Thyroid gland (tissue), 4 donors: ENCODE measurements at regions not wholly inside any gene's neighbourhood (a gene's known extent, or its start where the extent isn't known, plus 50 kb on each side); places are given as distances from the start of the nearest gene placed in this dataset.

Experiments
- CTCF ChIP-seq, 6 experiments: fragments of 200-600 bp in 3 of 6; fragments of 450-650 bp in 3 of 6; sonication (generic) in 3 of 6; IDR thresholded peaks; one replicate each; pipeline ENCODE4 v1.5.1; 2016 to 2019; ENCODE audit warnings: antibody characterized with exemption in 6 of 6, mild to moderate bottlenecking in 2 of 6, inconsistent platforms in 1 of 6, moderate library complexity in 1 of 6
- POLR2A ChIP-seq, 2 donors: fragments of 450-650 bp; IDR thresholded peaks; one replicate each; pipeline ENCODE4 v1.6.1; 2017; ENCODE audit warnings: antibody characterized with exemption in 2 of 2, mild to moderate bottlenecking in 2 of 2, moderate library complexity in 1 of 2

DNA sequence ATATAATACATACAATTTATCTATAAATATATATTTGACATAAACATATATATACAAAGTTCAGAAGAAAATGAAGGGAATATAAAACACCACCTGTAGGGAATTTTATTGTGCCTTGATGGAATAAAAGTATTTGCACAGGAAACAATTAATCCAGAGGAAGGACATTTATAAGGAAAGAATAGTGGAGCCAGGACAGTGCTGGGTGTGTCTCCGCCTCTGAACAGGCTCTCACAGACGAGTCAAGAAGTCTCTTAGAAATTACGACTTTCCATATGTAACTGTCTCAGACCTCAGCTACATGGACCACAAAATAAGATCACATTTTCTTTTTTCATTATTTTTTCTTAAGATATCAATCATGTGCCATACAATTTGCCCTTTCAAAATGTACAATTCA, 93.9 kb downstream of the TMEM114 start:
- no peak for TF ChIP-seq CTCF (IDR thresholded peaks at IDR 0.05)
- no peak for TF ChIP-seq POLR2A (IDR thresholded peaks at IDR 0.05)
